HL-60 (cell line): ENCODE measurements at regions not wholly inside any gene's neighbourhood (a gene's known extent, or its start where the extent isn't known, plus 50 kb on each side); places are given as distances from the start of the nearest gene placed in this dataset.

Experiments used
- GABPA ChIP-seq: IDR thresholded peaks from 2 replicates; pipeline ENCODE4 v1.6.1; 2012; ENCODE audit warnings: low read depth
- POLR2AphosphoS5 ChIP-seq: IDR thresholded peaks from 2 replicates; pipeline ENCODE4 v1.6.1; 2012; ENCODE audit warnings: low read depth
- SPI1 ChIP-seq: IDR thresholded peaks from 2 replicates; pipeline ENCODE4 v1.6.1; 2012; ENCODE audit warnings: low read depth, mild to moderate bottlenecking, borderline replicate concordance
- TF ChIP-seq, protein P1 (sequence below): IDR thresholded peaks from one replicate; pipeline ENCODE4 v1.5.1; 2011; ENCODE audit warnings: low read length, control low read depth, inconsistent platforms; ENCODE audit not compliant: insufficient read depth

- TF ChIP-seq SPI1 = no peak
- TF ChIP-seq, protein P1, sequence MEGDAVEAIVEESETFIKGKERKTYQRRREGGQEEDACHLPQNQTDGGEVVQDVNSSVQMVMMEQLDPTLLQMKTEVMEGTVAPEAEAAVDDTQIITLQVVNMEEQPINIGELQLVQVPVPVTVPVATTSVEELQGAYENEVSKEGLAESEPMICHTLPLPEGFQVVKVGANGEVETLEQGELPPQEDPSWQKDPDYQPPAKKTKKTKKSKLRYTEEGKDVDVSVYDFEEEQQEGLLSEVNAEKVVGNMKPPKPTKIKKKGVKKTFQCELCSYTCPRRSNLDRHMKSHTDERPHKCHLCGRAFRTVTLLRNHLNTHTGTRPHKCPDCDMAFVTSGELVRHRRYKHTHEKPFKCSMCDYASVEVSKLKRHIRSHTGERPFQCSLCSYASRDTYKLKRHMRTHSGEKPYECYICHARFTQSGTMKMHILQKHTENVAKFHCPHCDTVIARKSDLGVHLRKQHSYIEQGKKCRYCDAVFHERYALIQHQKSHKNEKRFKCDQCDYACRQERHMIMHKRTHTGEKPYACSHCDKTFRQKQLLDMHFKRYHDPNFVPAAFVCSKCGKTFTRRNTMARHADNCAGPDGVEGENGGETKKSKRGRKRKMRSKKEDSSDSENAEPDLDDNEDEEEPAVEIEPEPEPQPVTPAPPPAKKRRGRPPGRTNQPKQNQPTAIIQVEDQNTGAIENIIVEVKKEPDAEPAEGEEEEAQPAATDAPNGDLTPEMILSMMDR = no peak
- TF ChIP-seq POLR2AphosphoS5 = no peak
- TF ChIP-seq GABPA = no peak
Measured at GRCh38 chr2:217326238-217327022, 466.6 kb upstream of the TNP1 start.
